Testis (tissue), 2 donors: ENCODE measurements at regions not wholly inside any gene's neighbourhood (a gene's known extent, or its start where the extent isn't known, plus 50 kb on each side); places are given as distances from the start of the nearest gene placed in this dataset.

Experiments used
- CTCF ChIP-seq, 3 experiments: fragments of 450-650 bp in 2 of 3; fragments of 200-600 bp in 1 of 3; sonication (generic) in 1 of 3; IDR thresholded peaks; one replicate each; pipeline ENCODE4 v1.5.1; 2016 to 2019; ENCODE audit warnings: antibody characterized with exemption in 3 of 3, mild to moderate bottlenecking in 2 of 3, moderate library complexity in 1 of 3
- POLR2A ChIP-seq: fragments of 450-650 bp; IDR thresholded peaks from one replicate; pipeline ENCODE4 v1.6.1; 2017; ENCODE audit warnings: antibody characterized with exemption, mild to moderate bottlenecking, moderate library complexity

- TF ChIP-seq CTCF (IDR thresholded peaks at IDR 0.05) (no peak), POLR2A (no peak)
These were observed 86.1 kb upstream of the AKIRIN2 start for GRCh38 chr6:87788141-87788540.
